ENCODE measurements at regions not wholly inside any gene's neighbourhood (a gene's known extent, or its start where the extent isn't known, plus 50 kb on each side); places are given as distances from the start of the nearest gene placed in this dataset.

GRCh38 chr9:16135968-16136367 lies 583.1 kb downstream of the CCDC171 start:
- DNase-seq: no peak

DNA sequence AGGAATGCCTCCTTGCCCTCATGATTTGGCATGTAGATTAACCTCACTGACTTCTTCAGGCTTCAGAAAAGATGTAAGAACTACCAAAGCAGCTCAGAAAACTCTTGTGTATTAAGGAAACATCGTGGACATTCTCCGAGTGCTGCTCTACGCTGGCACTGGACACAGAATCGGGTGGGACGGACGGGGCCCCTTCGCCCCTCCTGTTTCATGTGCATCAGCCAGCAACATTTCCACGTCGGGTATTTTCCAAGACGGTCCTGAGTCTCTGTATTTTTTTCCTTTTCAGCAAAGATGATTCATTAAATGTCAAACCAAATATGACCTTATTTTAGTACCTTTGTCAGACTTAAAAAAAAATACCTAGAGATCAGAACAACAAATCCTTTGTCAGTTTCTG lies 583.6 kb downstream of the CCDC171 start:
- DNase-seq: no peak

GRCh38 chr9:16136961-16137360 lies 584.1 kb downstream of the CCDC171 start:
- no peak for DNase-seq

DNA sequence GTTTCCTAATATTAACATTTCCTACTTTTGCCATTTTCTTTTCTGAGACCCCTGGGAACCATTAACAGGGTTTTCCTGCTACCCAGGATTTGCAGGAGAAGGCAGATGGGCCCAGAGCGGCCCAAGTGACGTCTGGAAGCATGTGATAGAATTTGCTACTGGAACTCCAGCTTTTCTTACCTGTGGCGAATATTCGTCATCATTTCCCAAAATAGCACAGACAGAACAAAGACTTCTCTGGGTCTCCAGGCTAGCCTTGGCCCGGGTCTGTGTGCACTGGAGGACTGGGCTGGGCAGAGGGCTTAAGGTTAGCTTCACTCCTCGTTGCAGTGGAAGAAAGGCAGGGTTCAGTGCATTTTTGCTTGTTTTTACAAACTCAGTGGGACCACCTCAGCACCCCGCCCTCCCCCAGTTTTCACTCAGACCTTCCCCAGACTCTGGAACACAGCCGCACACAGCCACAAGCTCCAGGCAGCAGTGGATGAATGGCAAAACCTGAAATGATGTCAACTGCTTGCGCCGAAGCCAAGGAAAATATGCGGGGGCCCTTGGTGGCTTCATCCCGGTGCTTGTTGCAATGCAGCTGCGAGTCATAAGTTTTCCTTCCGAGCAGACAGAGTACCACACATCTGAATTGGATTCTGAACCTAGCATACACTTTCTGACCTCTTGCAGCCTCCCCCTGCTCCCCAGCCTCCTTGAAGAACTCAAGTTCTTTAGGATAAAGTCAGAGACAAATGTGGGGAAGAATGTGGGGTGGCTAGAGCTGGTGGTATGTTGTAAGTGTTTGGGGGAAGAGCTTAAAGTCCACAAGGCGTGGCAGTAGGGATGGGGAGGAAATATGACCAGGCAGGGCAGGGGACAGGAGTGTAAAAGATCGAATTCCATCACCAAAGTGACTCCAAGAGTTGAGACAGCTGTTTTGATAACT lies 586.0 kb downstream of the CCDC171 start:
- DNase-seq: no peak

- no peak for DNase-seq
These were observed 586.9 kb downstream of the CCDC171 start for GRCh38 chr9:16139774-16140173.

- no peak for DNase-seq
These were observed 590.5 kb downstream of the CCDC171 start for GRCh38 chr9:16143310-16143709.

GRCh38 chr9:16143947-16144890 lies 591.4 kb downstream of the CCDC171 start:
- peak; percentile 97 for DNase-seq

GRCh38 chr9:16145196-16145950 lies 592.5 kb downstream of the CCDC171 start:
- DNase-seq: no peak

DNA sequence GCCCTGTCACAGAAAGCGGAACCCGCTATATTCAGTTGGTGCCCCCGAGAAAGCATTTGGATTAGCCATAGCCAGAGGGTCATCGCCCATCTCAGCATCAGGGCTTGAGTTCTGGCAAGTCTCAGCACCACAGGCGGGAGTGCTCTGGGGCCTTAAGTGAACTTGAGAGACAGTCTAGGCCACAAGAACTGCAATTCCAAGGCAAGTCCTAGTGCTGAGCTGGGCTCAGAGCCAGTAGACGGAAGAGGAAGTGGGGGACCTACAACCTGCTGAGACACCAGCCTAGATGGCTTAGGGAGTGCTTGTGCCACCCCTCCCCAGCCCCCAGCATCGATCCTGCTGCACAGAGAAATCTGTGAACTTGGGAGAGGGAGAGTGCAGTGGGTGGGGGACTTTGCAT lies 594.9 kb downstream of the CCDC171 start:
- DNase-seq: no peak

DNA sequence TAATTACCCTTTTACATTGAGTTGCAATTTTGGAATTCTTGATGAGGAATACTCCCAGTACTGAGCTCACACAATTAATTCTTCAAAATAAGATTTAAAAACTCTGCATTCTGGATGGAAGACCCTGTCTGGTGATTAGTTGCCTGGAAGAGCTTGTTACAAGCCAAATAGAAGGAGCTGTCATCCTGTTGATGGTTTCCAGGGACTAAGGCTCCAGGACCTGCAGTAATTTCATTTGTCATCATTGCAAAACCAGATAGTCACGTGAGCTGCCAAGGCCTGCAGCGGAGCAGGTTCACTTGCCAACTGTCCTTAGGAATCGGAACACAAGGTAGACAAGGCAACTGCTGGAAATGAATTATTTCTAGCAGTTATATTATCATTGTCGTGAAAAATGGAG lies 597.7 kb downstream of the CCDC171 start:
- no peak for DNase-seq

DNA sequence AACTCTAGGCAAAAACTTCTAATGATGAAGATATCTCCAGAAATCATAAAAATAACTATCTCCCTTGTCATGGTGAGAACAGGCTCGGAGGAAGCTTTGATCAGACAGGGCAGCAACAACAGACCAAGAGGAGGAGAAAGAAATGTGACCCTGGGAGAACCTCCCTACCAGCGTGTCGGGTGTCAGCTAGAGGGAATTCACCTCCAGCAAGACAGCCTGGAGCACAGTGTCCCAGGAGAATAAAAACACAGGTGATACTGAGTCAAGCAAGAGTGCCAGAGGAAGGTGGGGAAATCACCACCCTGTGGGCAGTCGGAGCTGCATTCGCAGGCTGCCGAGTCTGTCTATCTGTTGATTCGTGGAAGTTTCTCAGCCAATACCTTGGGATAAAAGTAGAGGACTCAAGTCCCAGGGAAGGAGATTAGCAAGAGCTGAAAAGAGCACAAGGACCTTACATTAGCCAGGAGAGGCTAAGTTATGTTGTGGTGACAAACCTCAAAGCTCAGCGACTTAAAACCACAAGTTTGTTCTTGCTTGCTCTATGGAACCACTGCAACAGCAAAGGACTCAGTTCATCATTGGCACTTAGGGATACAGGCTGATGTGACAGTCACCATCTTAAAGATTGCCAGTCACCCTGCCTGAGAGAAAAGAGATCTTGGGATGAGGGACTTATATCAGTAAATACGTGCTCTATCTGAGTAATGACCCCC lies 598.3 kb downstream of the CCDC171 start:
- no peak for DNase-seq

- DNase-seq: no peak
These were observed 599.6 kb downstream of the CCDC171 start for GRCh38 chr9:16152276-16153101.

DNA sequence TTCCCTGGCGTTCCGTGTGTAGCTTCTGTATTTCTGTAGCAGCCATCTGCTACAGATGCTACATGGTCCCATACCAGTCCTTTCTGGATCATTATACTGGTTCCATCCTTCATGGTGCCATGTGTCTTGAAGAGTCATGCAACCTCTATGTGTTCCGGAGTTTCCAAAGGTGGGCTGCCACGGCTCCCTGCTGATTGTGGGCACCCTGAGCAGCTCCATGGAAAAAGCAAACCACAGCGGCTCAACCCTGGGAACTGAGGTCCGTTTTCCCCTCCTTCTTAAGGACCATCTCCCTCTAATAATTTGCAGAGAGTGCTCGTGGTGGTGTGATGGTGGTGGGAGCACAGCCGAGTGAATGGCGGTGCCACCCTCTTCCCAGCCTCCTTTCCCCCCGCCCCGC lies 600.4 kb downstream of the CCDC171 start:
- DNase-seq: no peak

DNA sequence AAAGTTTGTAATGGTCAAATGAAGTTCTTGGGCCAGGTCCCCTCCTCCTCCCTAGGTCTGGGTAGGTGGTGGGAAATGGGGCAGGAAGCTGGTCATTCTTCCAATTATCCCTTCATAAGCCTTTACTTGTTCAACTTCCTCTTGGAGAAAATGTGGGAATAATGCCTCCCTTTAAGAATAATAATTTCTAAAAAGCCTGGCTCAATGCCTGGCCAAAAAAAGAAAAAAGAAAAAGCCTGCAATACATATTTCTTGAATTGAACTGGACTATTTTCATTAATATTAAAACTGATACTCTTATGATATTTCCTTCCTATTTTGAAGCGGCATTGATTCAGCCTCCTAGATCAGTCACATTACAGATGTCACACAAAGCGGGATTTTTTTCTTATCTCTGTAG lies 600.9 kb downstream of the CCDC171 start:
- no peak for DNase-seq

DNA sequence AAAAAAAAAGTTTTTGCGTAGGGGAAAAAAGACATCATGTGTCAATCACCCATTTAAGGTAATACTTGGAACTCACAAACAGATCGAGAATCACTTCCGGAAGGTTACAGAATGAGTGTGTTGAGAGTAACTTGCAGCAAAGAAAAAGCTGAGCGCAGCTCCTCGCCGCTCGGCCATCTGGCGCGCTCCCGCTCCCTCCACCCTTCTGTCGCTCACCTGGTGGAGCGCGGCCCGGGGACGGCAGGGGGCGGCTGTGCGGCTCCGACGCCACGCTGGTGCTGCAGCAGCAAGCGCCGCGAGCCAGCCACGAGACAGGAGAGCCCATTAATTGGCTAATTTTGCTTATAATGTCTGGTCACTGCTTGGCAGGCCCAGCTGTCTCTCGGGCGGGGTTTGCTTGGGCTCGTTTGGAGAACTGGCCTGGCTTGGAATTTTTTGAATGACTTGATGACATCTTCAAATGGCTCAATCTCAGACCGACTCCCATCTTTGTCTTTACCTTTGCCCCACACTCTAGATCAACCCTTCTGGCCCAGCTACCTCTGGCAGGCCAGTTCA lies 601.8 kb downstream of the CCDC171 start:
- peak; percentile 83 for DNase-seq

GRCh38 chr9:16155878-16156277 lies 603.0 kb downstream of the CCDC171 start:
- DNase-seq: no peak

DNA sequence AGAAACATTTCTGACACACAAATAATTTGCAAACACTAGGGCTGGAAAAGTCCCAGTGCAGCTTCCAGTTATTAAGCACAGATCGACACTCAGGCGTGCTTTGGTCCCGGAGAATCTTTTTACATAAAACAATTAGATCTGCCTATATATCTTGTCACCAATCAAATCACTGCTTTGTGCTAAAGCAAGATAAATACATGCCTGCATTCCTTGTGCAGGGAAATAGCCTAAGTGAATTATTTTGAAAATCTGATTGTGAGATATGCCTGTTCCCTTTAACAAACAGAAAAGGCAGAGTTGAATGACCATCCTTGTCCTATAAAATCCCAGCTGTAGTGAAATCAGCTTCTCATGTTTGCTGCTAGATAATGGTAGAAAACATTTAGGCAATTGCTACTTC lies 604.4 kb downstream of the CCDC171 start:
- DNase-seq: no peak

DNA sequence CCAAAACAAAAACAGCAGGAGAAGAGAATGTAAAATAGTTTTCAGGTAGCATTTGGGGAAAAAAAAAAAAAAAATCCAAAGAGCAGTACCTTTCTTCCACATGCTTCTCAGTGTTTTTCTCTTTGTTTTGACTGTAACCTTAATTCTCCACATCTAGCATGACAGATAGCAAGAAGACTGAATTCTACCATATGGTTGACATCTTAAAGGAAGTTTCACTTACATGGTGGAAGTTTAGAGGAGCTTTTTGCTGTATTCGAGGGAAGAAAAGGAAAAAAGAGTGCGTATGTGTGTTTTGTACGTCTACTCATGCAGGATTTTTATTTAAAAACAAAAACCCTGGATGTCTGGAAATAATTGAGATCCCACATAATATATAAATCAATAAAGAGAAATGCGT lies 604.8 kb downstream of the CCDC171 start:
- DNase-seq: no peak

DNA sequence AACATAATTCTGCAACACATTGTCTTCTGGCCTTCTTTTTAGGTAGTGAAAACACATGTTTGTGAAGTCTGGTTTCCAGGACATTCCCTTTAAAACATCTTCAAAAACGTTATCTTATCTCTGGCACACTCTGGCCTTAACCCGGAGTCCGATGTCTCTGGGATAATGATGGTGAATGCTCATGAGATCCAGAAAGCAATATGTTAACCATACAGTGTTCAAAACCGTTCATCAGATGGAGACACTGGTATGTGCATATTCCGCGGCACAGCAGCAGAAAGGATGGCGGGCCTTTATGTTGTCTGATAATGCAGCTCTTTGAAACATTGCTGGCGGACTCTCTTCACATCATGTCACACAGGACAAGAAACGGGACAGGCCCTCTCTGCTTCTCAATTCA lies 605.2 kb downstream of the CCDC171 start:
- DNase-seq: no peak

DNA sequence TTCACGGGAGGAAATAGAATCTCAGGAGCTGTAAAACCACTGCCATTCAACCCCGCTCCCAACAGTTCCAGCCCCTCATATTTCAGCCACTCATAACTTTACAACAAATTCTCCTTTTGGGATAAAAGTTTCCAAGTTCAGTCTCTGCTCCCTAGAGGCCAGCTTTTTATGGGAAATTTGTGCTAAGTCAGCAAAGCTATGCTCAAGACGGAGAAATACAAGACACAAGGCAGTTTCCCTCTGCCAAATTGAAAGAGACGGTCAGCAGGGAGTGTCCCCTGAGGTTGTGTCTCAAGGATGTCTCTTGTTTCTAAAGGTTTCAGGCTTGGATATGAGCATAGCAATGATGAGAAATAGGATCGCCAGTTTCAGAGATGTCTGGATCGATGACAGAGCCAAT lies 608.6 kb downstream of the CCDC171 start:
- DNase-seq: no peak

GRCh38 chr9:16170119-16170518 lies 617.3 kb downstream of the CCDC171 start:
- no peak for DNase-seq

Data from NCI-H1105 treated with DMSO at 0.1 percent for 48 hours (cell line).